GM18502 (cell line): ENCODE measurements at regions not wholly inside any gene's neighbourhood (a gene's known extent, or its start where the extent isn't known, plus 50 kb on each side); places are given as distances from the start of the nearest gene placed in this dataset.

Source experiments
- ATAC-seq: cut with Tn5 transposase; IDR thresholded peaks from one replicate; pipeline ENCODE4 v1.9.1; 2021; ENCODE audit warnings: mild to moderate bottlenecking; ENCODE audit not compliant: unreplicated experiment, poor library complexity

DNA sequence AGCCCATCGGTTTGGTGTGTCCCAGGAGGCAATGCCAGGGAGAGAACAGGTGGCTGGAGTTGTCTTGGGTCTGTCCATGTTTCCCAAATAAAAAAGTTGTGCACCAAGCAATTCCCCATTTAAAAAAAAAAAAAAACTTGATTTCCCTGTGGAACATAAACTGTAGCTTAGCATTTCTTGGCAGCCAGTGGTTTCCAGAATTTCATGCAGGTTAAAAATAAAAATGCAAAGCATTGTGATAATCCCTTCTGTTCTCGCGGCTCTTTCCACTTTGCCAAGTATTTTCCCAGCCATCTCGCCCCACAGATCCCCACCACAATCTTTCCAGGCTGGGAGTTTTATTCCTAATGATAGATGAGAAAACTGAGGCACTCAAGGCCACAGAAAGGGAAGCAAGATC is 51.4 kb upstream of the MSX1 start:
- no peak for ATAC-seq

- no peak for ATAC-seq
These were observed 53.6 kb upstream of the MSX1 start for GRCh38 chr4:4805887-4806286.

- no peak for ATAC-seq
These were observed 55.6 kb upstream of the MSX1 start for GRCh38 chr4:4803912-4804296.

GRCh38 chr4:4803216-4803911 is 56.1 kb upstream of the MSX1 start:
- no peak for ATAC-seq

DNA sequence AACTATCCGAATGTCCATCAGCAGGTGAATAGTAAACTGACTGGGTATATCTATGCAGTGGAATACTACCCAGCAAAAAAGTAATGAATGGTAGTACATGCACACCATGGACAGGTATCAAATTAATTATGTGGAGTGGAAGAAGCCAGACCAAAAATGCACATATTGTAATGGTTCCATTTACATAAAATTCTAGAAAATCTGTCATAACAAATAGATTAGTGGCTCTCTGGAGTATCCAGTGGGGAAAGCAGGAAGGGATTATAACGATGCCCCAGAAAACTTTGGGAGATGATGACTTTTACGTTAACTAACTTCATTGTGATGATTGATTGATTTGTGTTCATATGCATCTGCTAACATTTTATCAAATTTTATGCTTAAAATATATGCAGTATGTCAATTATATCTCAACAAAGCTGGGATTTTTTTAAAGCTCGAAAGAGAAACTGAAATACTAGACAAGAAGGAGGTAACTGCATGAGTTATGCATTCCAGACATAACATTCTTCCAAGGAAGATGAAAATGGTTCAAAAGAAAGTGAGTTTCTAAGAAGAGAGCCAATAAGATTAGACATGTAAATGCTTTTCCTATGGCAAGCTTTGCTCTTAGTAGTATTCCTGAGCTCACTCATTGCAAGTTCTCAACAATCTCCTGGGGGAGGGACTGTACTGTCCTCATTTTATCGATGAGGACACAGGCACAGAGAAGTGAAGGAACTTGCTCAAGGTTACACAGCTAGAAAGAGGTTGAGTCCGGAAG is 58.6 kb upstream of the MSX1 start:
- ATAC-seq, result no peak

GRCh38 chr4:4794421-4794820 is 65.0 kb upstream of the MSX1 start:
- ATAC-seq, result no peak

- no peak for ATAC-seq
These were observed 67.0 kb upstream of the MSX1 start for GRCh38 chr4:4792466-4792865.

GRCh38 chr4:4791299-4792111 is 68.0 kb upstream of the MSX1 start:
- ATAC-seq, result no peak

DNA sequence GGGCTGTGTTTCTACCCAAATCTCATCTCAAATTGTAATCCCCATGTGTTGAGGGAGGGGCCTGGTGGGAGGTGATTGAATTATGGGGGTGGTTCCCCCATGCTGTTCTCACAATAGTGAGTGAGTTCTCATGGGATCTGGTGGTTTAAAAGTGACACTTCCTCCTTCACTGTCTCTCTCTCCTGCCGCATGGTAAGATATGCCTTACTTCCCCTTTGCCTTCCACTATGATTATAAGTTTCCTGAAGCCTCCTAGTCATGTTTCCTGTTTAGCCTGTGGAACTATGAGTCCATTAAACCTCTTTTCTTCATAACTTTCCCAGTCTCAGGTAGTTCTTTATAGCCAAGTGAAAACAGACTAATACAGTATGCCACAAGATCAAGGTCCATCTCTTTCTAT is 70.0 kb upstream of the MSX1 start:
- no peak for ATAC-seq

DNA sequence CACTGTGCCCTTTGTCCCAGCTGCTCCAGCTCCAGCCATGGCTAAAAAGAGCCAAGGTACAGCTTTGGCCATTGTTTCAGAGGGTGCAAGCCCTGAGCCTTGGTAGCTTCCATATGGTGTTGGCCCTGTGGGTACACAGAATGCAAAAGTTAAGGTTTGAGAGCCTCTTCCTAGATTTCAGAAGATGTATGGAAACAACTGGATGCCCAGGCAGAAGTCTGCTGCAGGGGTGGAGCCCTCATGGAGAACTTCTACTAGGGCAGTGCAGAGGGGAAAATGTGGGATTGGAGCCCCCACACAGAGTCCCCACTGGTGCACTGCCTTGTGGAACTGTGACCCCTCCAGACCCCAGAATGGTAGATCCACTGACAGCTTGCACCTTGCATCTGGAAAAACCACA is 70.9 kb upstream of the MSX1 start:
- no peak for ATAC-seq

- no peak for ATAC-seq
These were observed 72.0 kb upstream of the MSX1 start for GRCh38 chr4:4787421-4787820.

DNA sequence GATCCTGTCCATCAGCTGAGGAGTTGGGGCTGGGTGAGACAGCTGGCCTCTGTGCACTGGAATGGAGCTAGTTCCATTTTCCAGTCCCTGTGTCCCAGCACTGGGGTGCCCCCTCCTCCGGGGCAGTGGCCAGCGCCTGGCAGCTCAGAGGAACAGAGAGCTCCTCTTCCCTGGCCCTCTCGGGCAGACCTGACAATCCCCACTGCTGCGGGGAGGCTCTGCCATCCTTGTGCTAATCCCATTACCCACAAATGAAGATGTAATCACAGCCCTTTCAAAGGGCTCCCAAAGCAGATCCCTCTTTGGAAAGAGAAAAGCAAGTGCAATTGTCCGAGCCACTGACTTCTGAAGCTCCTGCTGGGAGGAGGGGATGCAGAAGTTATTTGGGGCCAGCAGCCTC is 75.1 kb upstream of the MSX1 start:
- no peak for ATAC-seq

DNA sequence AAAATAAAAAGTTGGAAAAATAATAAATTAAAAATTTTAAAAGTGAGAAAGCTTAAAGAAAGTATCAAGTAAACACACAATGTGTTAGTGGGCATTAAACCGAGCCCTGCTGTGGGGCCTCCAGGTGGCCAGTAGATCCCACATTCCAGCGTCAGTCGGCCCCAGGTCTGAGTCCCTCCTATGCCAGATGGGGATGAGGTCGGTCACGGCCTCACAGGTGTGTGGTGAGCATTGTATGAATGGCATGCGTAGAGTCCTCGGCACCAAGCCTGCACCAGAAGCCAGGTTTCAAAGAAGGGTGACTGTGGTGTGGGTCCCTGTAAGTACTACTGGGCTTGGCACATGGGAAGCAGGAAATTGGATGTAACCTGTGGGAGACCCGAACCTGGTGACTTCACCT is 75.6 kb upstream of the MSX1 start:
- no peak for ATAC-seq

GRCh38 chr4:4782969-4783368 is 76.5 kb upstream of the MSX1 start:
- no peak for ATAC-seq

DNA sequence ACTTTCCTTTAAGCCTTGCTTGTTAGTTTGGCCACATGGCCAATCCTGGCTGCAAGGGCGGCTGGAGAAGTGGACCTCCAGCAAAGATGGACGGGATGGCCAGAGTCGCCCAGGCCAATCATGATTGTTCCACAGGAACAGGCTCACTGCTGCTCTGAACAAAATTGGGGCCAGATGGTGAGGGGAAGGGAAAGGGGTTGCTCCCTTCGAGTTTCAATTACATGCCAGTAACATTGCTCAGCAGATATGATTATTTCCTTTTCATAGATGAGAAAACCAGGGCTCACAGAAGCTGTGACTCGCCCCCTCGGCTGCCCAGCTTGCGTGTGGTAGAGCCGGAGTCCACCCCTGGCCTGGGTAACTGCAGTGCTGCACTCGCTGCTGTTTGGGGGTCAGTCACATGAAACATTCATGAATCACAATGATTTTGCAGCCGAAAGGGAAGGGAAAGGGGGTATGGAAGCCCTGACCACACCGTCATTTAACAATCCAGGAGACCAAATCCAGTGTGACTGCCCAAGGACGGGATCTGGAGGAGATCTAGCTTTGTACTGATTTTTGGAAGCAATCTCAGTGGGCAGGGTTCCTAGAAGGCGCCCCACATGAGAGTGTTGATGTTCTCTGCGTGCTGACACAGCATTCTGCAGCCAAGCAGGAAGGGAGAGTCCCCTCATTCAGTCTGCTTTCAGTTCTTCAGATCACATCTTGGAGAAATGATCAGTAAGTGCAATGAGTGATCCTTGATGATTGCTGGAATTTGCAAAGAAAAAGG is 77.3 kb upstream of the MSX1 start:
- no peak for ATAC-seq

- no peak for ATAC-seq
These were observed 78.7 kb upstream of the MSX1 start for GRCh38 chr4:4780729-4781244.

- ATAC-seq, result no peak
These were observed 80.0 kb upstream of the MSX1 start for GRCh38 chr4:4779486-4779885.

- no peak for ATAC-seq
These were observed 80.4 kb upstream of the MSX1 start for GRCh38 chr4:4779054-4779453.

GRCh38 chr4:4778554-4778953 is 80.9 kb upstream of the MSX1 start:
- no peak for ATAC-seq

GRCh38 chr4:4776934-4777333 is 82.5 kb upstream of the MSX1 start:
- ATAC-seq, result no peak
